Loucy (cell line): ENCODE measurements at regions not wholly inside any gene's neighbourhood (a gene's known extent, or its start where the extent isn't known, plus 50 kb on each side); places are given as distances from the start of the nearest gene placed in this dataset.

Experiments
- H2AFZ ChIP-seq: fragments of 200-600 bp; sonication (generic); 2 replicates; pipeline ENCODE4 v1.6.0; 2016; ENCODE audit warnings: antibody characterized with exemption, mild to moderate bottlenecking, low read length, moderate library complexity
- H3F3A ChIP-seq: fragments of 200-600 bp; 2 replicates; pipeline ENCODE4 v1.6.0; 2016; ENCODE audit warnings: antibody characterized with exemption, low read depth, mild to moderate bottlenecking
- H3K27me3 ChIP-seq: fragments of 200-600 bp; sonication (generic); 2 replicates; pipeline ENCODE4 v1.6.1; 2014; ENCODE audit warnings: low read length, mild to moderate bottlenecking; ENCODE audit not compliant: insufficient read depth, poor library complexity, severe bottlenecking
- H3K36me3 ChIP-seq: fragments of 200-600 bp; sonication (generic); 2 replicates; pipeline ENCODE4 v1.6.1; 2016; ENCODE audit warnings: low read length; ENCODE audit not compliant: insufficient read depth
- H3K4me1 ChIP-seq: fragments of 200-600 bp; sonication (generic); 2 replicates; pipeline ENCODE4 v1.5.1; 2014; ENCODE audit warnings: low read length, mild to moderate bottlenecking; ENCODE audit not compliant: insufficient read depth, poor library complexity, severe bottlenecking
- H3K4me2 ChIP-seq: fragments of 200-600 bp; sonication (generic); 2 replicates; pipeline ENCODE4 v1.6.0; 2014; ENCODE audit warnings: antibody characterized with exemption, low read length, low read depth, mild to moderate bottlenecking; ENCODE audit not compliant: poor library complexity, severe bottlenecking
- H3K4me3 ChIP-seq: fragments of 200-600 bp; sonication (generic); 2 replicates; pipeline ENCODE4 v1.5.1; 2014; ENCODE audit warnings: low read length, mild to moderate bottlenecking, mixed read lengths; ENCODE audit not compliant: poor library complexity, severe bottlenecking
- H3K79me2 ChIP-seq: fragments of 200-600 bp; sonication (generic); 2 replicates; pipeline ENCODE4 v1.6.1; 2014; ENCODE audit warnings: low read length; ENCODE audit not compliant: insufficient read depth
- H3K9ac ChIP-seq: fragments of 200-600 bp; sonication (generic); 2 replicates; pipeline ENCODE4 v1.6.0; 2014; ENCODE audit warnings: mild to moderate bottlenecking, low read depth, low read length, moderate library complexity; ENCODE audit not compliant: poor library complexity, severe bottlenecking
- H3K9me2 ChIP-seq: fragments of 200-600 bp; sonication (generic); replicated peaks from 2 replicates; pipeline ENCODE4 v1.6.1; 2016; ENCODE audit warnings: low read depth, low read length, mixed read lengths
- H3K9me3 ChIP-seq: fragments of 200-600 bp; sonication (generic); 2 replicates; pipeline ENCODE4 v1.6.1; 2014; ENCODE audit warnings: mild to moderate bottlenecking, antibody characterized with exemption, low read length, low read depth; ENCODE audit not compliant: insufficient read depth
- H4K20me1 ChIP-seq: fragments of 200-600 bp; sonication (generic); 2 replicates; pipeline ENCODE4 v1.6.0; 2014; ENCODE audit warnings: antibody characterized with exemption, low read length, mild to moderate bottlenecking; ENCODE audit not compliant: insufficient read depth, poor library complexity, severe bottlenecking
- CTCF ChIP-seq: fragments of 200-600 bp; sonication (generic); conservative IDR thresholded peaks from 2 replicates; pipeline ENCODE4 v1.5.1; 2014; ENCODE audit warnings: mild to moderate bottlenecking, antibody characterized with exemption, low read length
- EZH2phosphoT487 ChIP-seq: fragments of 200-600 bp; IDR thresholded peaks from 2 replicates; pipeline ENCODE4 v1.6.1; 2018; ENCODE audit warnings: antibody characterized with exemption, mild to moderate bottlenecking, moderate library complexity, borderline replicate concordance

GRCh38 chr12:84073401-84073800 lies 839.2 kb downstream of the SLC6A15 start:
- H3K9me2 ChIP-seq = no peaks in the 10 kb centered on the region
- no peaks in the 10 kb centered on the region for H3K27me3 ChIP-seq
- H4K20me1 ChIP-seq = no peaks in the 10 kb centered on the region
- no peaks in the 10 kb centered on the region for H3K9me3 ChIP-seq
- H3K4me3 ChIP-seq = no peak overlapping the region
- no peak overlapping the region for H3K9ac ChIP-seq
- TF ChIP-seq CTCF (no peak), EZH2phosphoT487 (no peak)
- H3K79me2 ChIP-seq = no peaks in the 10 kb centered on the region
- no peaks in the 10 kb centered on the region for H3K36me3 ChIP-seq
- no peaks in the 10 kb centered on the region for H3K4me1 ChIP-seq
- H3F3A ChIP-seq = no peaks in the 10 kb centered on the region
- H2AFZ ChIP-seq = no peak overlapping the region
- H3K4me2 ChIP-seq = no peak overlapping the region

- no peaks in the 10 kb centered on the region for H3K36me3 ChIP-seq
- no peaks in the 10 kb centered on the region for H4K20me1 ChIP-seq
- no peaks in the 10 kb centered on the region for H3K4me1 ChIP-seq
- no peaks in the 10 kb centered on the region for H3K27me3 ChIP-seq
- H3K9ac ChIP-seq = no peak overlapping the region
- no peak overlapping the region for H3K4me2 ChIP-seq
- H3K79me2 ChIP-seq = no peaks in the 10 kb centered on the region
- H3K9me3 ChIP-seq = no peaks in the 10 kb centered on the region
- no peak overlapping the region for H2AFZ ChIP-seq
- no peaks in the 10 kb centered on the region for H3K9me2 ChIP-seq
- H3F3A ChIP-seq = no peaks in the 10 kb centered on the region
- H3K4me3 ChIP-seq = no peak overlapping the region
- TF ChIP-seq CTCF (no peak), EZH2phosphoT487 (no peak)
These were observed 839.6 kb downstream of the SLC6A15 start for GRCh38 chr12:84072961-84073360.

- no peak overlapping the region for H3K9ac ChIP-seq
- no peaks in the 10 kb centered on the region for H3F3A ChIP-seq
- H4K20me1 ChIP-seq = no peaks in the 10 kb centered on the region
- H3K4me1 ChIP-seq = no peaks in the 10 kb centered on the region
- H3K79me2 ChIP-seq = no peaks in the 10 kb centered on the region
- H3K27me3 ChIP-seq = no peaks in the 10 kb centered on the region
- no peaks in the 10 kb centered on the region for H3K9me2 ChIP-seq
- H3K4me3 ChIP-seq = no peak overlapping the region
- H2AFZ ChIP-seq = no peak overlapping the region
- H3K9me3 ChIP-seq = no peaks in the 10 kb centered on the region
- H3K36me3 ChIP-seq = no peaks in the 10 kb centered on the region
- no peak overlapping the region for H3K4me2 ChIP-seq
- TF ChIP-seq CTCF = no peak
- TF ChIP-seq EZH2phosphoT487 = no peak
These were observed 842.3 kb downstream of the SLC6A15 start for GRCh38 chr12:84070292-84070691.
